HL-60 (cell line): ENCODE measurements at regions not wholly inside any gene's neighbourhood (a gene's known extent, or its start where the extent isn't known, plus 50 kb on each side); places are given as distances from the start of the nearest gene placed in this dataset.

Experiments
- DNase-seq, 2 experiments: peaks; one replicate each; pipeline ENCODE4 v3.0.0-alpha.2; 2010 to 2020; ENCODE audit warnings: low read depth in 1 of 2, low spot score in 1 of 2
- H3K27ac ChIP-seq: fragments of 250-450 bp; sonication (Bioruptor Pico); replicated peaks from 2 replicates; pipeline ENCODE4 v1.5.1; 2020; ENCODE audit warnings: mild to moderate bottlenecking, moderate library complexity
- H3K27me3 ChIP-seq: fragments of 250-450 bp; sonication (Bioruptor Pico); 2 replicates; pipeline ENCODE4 v1.5.1; 2021; ENCODE audit warnings: mild to moderate bottlenecking, moderate library complexity; ENCODE audit not compliant: insufficient read depth, poor library complexity, severe bottlenecking
- H3K4me3 ChIP-seq: replicated peaks from 2 replicates; pipeline ENCODE4 v1.5.1; 2011; ENCODE audit warnings: mild to moderate bottlenecking, control low read depth, low read length; ENCODE audit not compliant: insufficient read depth
- CTCF ChIP-seq: IDR thresholded peaks from one replicate; pipeline ENCODE4 v1.5.1; 2011; ENCODE audit warnings: low read length, control low read depth, inconsistent platforms; ENCODE audit not compliant: insufficient read depth
- GABPA ChIP-seq: IDR thresholded peaks from 2 replicates; pipeline ENCODE4 v1.6.1; 2012; ENCODE audit warnings: low read depth
- POLR2AphosphoS5 ChIP-seq: IDR thresholded peaks from 2 replicates; pipeline ENCODE4 v1.6.1; 2012; ENCODE audit warnings: low read depth
- SPI1 ChIP-seq: IDR thresholded peaks from 2 replicates; pipeline ENCODE4 v1.6.1; 2012; ENCODE audit warnings: low read depth, mild to moderate bottlenecking, borderline replicate concordance
- TF ChIP-seq, protein P1 (sequence below): IDR thresholded peaks from 2 replicates; pipeline ENCODE4 v1.6.1; 2012; ENCODE audit warnings: low read depth; ENCODE audit not compliant: insufficient replicate concordance

GRCh38 chr9:107839371-107839770 lies 349.8 kb upstream of the KLF4 start:
- no peak overlapping the region for H3K4me3 ChIP-seq

DNA sequence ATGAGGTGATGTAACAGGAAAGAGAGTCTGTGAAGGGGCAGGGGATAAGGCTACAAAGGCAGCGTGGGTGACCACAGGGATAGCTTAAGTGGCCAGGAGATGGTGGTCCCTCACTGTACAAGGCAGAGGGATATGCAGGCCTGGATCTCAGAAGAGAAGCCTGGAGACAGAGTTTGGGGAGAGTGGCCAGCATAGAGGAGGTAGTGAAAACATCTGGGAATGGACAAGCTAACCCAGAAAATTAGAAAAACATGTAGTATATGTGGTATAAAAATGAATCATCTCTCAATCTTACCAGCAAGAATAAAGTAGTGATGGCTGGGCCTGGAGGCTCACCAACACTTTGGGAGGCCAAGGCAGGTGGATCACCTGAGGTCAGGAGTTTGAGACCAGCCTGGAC lies 349.2 kb upstream of the KLF4 start:
- no peak for DNase-seq
- Histone ChIP-seq H3K4me3 (no peak overlapping the region), H3K27ac (no peak overlapping the region), H3K27me3 (no peaks in the 10 kb centered on the region)
- TF ChIP-seq SPI1: no peak
- no peak for TF ChIP-seq POLR2AphosphoS5
- no peak for TF ChIP-seq CTCF
- TF ChIP-seq, protein P1, sequence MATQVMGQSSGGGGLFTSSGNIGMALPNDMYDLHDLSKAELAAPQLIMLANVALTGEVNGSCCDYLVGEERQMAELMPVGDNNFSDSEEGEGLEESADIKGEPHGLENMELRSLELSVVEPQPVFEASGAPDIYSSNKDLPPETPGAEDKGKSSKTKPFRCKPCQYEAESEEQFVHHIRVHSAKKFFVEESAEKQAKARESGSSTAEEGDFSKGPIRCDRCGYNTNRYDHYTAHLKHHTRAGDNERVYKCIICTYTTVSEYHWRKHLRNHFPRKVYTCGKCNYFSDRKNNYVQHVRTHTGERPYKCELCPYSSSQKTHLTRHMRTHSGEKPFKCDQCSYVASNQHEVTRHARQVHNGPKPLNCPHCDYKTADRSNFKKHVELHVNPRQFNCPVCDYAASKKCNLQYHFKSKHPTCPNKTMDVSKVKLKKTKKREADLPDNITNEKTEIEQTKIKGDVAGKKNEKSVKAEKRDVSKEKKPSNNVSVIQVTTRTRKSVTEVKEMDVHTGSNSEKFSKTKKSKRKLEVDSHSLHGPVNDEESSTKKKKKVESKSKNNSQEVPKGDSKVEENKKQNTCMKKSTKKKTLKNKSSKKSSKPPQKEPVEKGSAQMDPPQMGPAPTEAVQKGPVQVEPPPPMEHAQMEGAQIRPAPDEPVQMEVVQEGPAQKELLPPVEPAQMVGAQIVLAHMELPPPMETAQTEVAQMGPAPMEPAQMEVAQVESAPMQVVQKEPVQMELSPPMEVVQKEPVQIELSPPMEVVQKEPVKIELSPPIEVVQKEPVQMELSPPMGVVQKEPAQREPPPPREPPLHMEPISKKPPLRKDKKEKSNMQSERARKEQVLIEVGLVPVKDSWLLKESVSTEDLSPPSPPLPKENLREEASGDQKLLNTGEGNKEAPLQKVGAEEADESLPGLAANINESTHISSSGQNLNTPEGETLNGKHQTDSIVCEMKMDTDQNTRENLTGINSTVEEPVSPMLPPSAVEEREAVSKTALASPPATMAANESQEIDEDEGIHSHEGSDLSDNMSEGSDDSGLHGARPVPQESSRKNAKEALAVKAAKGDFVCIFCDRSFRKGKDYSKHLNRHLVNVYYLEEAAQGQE: no peak
- no peak for TF ChIP-seq GABPA

More at GRCh38 chr9:107839371-107839770, 349.8 kb upstream of the KLF4 start:
- Histone ChIP-seq H3K27me3 (no peaks in the 10 kb centered on the region), H3K27ac (no peak overlapping the region)
- no peak for DNase-seq
- TF ChIP-seq SPI1: no peak
- no peak for TF ChIP-seq POLR2AphosphoS5
- TF ChIP-seq CTCF: no peak
- TF ChIP-seq GABPA: no peak
- TF ChIP-seq, protein P1: no peak

DNA sequence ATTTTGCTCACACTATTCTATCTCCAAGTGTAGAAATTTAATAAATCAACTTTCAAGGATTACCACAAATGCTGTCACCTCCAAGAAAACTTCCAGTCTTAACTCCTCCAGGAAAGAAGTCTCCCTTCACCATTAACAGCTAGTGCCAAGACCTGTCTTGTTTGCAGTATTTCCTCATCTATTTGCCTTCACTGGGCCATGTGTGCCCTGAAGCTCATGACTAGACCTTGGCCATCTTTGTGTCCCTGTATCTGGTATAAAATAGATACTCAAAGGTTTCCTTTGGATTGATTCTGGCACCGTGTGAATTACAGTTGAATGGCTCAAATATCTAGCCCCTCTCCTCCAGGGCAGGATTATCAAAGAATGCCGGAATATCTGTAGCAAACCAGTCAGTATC lies 346.7 kb upstream of the KLF4 start:
- H3K4me3 ChIP-seq: no peak overlapping the region
- TF ChIP-seq GABPA (no peak), CTCF (no peak), POLR2AphosphoS5 (no peak), SPI1 (no peak)
- TF ChIP-seq, protein P1: no peak
- H3K27ac ChIP-seq: no peak overlapping the region
- no peaks in the 10 kb centered on the region for H3K27me3 ChIP-seq
- no peak for DNase-seq
